ENCODE measurements at regions not wholly inside any gene's neighbourhood (a gene's known extent, or its start where the extent isn't known, plus 50 kb on each side); places are given as distances from the start of the nearest gene placed in this dataset.
"Not testable (repeated sequence)": the region's sequence is repeated elsewhere in the genome, so short reads cannot be mapped to it uniquely, and the experiment has no call there.

DNA sequence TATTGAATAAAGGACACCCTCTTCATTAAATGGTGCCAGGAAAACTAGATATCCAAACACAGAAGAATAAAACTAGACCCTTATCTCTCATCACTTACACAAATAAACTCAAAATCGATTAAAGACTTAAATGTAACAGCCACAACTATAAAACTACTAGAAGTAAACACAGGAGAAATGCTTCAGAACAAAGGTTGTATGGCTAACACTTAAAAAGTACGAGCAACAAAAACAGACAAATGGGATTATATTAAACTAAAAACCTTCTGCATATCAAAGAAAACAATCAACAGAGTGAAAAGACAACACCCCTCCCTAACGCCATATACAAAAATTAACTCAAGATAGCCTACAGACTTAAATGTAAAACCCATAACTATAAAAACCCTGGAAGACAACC, 104.7 kb upstream of the CLEC6A start:
- FAIRE-seq = not testable (repeated sequence)

GRCh38 chr12:8354741-8355140, 101.0 kb upstream of the CLEC6A start:
- BruUV-seq (replicated peaks); SMC1A ChIA-PET (ENCODE audit: uncharacterized antibody, unreplicated experiment); H3K4me1 ChIP-seq (ENCODE audit: control insufficient read depth, insufficient read depth, low read length); DNase-seq (ENCODE audit: low read depth, low spot score); RAD21 ChIA-PET (ENCODE audit: unreplicated experiment); in situ Hi-C loops (cut with MboI); CTCF ChIA-PET; H3K4me3 ChIP-seq; H3K79me2 ChIP-seq (ENCODE audit: control insufficient read depth, insufficient read depth, low read length); H3K27me3 ChIP-seq (replicated peaks in 1 of 2; ENCODE audit: control insufficient read depth in 2 of 2, insufficient read depth in 2 of 2, low read length in 1 of 2); H3K4me2 ChIP-seq (ENCODE audit: control insufficient read depth, insufficient read depth); H4K20me1 ChIP-seq (ENCODE audit: control insufficient read depth, insufficient read depth); FAIRE-seq; H2AFZ ChIP-seq (ENCODE audit: control insufficient read depth, low read depth, low read length); intact Hi-C loops (cut with micrococcal nuclease; ENCODE audit: unreplicated experiment); ATAC-seq; H3K36me3 ChIP-seq (ENCODE audit: control insufficient read depth in 2 of 2, insufficient read depth in 2 of 2, low read length in 1 of 2); H3K9me3 ChIP-seq (replicated peaks; ENCODE audit: control insufficient read depth, insufficient read depth, low read length); H3K27ac ChIP-seq (ENCODE audit: control insufficient read depth, insufficient read depth); H3K9ac ChIP-seq (ENCODE audit: control insufficient read depth, insufficient read depth, low read length); POLR2A ChIA-PET: not testable (repeated sequence)
- 5% methylated on average over 1 of the region's 1 CpG for WGBS (ENCODE audit: insufficient coverage, insufficient replicate concordance, low lambda C conversion rate, missing lambda C conversion rate)

More for the DNA sequence above, 104.7 kb upstream of the CLEC6A start:
- in situ Hi-C loops (cut with MboI); POLR2A ChIA-PET; H3K27me3 ChIP-seq (replicated peaks in 1 of 2; ENCODE audit: control insufficient read depth in 2 of 2, insufficient read depth in 2 of 2, low read length in 1 of 2); H3K27ac ChIP-seq (ENCODE audit: control insufficient read depth, insufficient read depth); DNase-seq (ENCODE audit: low read depth, low spot score); RAD21 ChIA-PET (ENCODE audit: unreplicated experiment); H3K4me3 ChIP-seq; H3K79me2 ChIP-seq (ENCODE audit: control insufficient read depth, insufficient read depth, low read length); H3K9me3 ChIP-seq (replicated peaks; ENCODE audit: control insufficient read depth, insufficient read depth, low read length); H2AFZ ChIP-seq (ENCODE audit: control insufficient read depth, low read depth, low read length); H3K4me1 ChIP-seq (ENCODE audit: control insufficient read depth, insufficient read depth, low read length); H3K4me2 ChIP-seq (ENCODE audit: control insufficient read depth, insufficient read depth); SMC1A ChIA-PET (ENCODE audit: uncharacterized antibody, unreplicated experiment); ATAC-seq; CTCF ChIA-PET; H4K20me1 ChIP-seq (ENCODE audit: control insufficient read depth, insufficient read depth); intact Hi-C loops (cut with micrococcal nuclease; ENCODE audit: unreplicated experiment); H3K9ac ChIP-seq (ENCODE audit: control insufficient read depth, insufficient read depth, low read length); H3K36me3 ChIP-seq (ENCODE audit: control insufficient read depth in 2 of 2, insufficient read depth in 2 of 2, low read length in 1 of 2); BruUV-seq (replicated peaks): not testable (repeated sequence)
- 44% methylated on average over 3 of the region's 3 CpGs for WGBS (ENCODE audit: insufficient coverage, insufficient replicate concordance, low lambda C conversion rate, missing lambda C conversion rate)

GRCh38 chr12:8355531-8355930, 100.2 kb upstream of the CLEC6A start:
- H4K20me1 ChIP-seq (ENCODE audit: control insufficient read depth, insufficient read depth); H2AFZ ChIP-seq (ENCODE audit: control insufficient read depth, low read depth, low read length); CTCF ChIA-PET; SMC1A ChIA-PET (ENCODE audit: uncharacterized antibody, unreplicated experiment); FAIRE-seq; DNase-seq (ENCODE audit: low read depth, low spot score); RAD21 ChIA-PET (ENCODE audit: unreplicated experiment); POLR2A ChIA-PET; H3K36me3 ChIP-seq (ENCODE audit: control insufficient read depth in 2 of 2, insufficient read depth in 2 of 2, low read length in 1 of 2); H3K27me3 ChIP-seq (replicated peaks in 1 of 2; ENCODE audit: control insufficient read depth in 2 of 2, insufficient read depth in 2 of 2, low read length in 1 of 2); ATAC-seq; H3K4me3 ChIP-seq; H3K27ac ChIP-seq (ENCODE audit: control insufficient read depth, insufficient read depth); BruUV-seq (replicated peaks); H3K9me3 ChIP-seq (replicated peaks; ENCODE audit: control insufficient read depth, insufficient read depth, low read length); intact Hi-C loops (cut with micrococcal nuclease; ENCODE audit: unreplicated experiment); H3K4me1 ChIP-seq (ENCODE audit: control insufficient read depth, insufficient read depth, low read length); H3K4me2 ChIP-seq (ENCODE audit: control insufficient read depth, insufficient read depth); in situ Hi-C loops (cut with MboI); H3K79me2 ChIP-seq (ENCODE audit: control insufficient read depth, insufficient read depth, low read length); H3K9ac ChIP-seq (ENCODE audit: control insufficient read depth, insufficient read depth, low read length): not testable (repeated sequence)
- 5% methylated on average over 4 of the region's 4 CpGs for WGBS (ENCODE audit: insufficient coverage, insufficient replicate concordance, low lambda C conversion rate, missing lambda C conversion rate)
